Endothelial cell of hepatic sinusoid (primary cell): ENCODE measurements at regions not wholly inside any gene's neighbourhood (a gene's known extent, or its start where the extent isn't known, plus 50 kb on each side); places are given as distances from the start of the nearest gene placed in this dataset.
"Not testable (repeated sequence)": the region's sequence is repeated elsewhere in the genome, so short reads cannot be mapped to it uniquely, and the experiment has no call there.

ENCODE experiments used
- in situ Hi-C: cut with HindIII; loops from 2 replicates; pipeline ENCODE4 v1.10.0; 2017; ENCODE audit warnings: low sequenced_read_pairs

GRCh38 chr1:178572604-178573003, 59.7 kb downstream of the TEX35 start:
- in situ Hi-C loops = no loop called here

GRCh38 chr1:178573330-178573729, 60.4 kb downstream of the TEX35 start:
- in situ Hi-C loops = no loop called here

- in situ Hi-C loops = no loop called here
Observed at GRCh38 chr1:178574345-178574744, 61.4 kb downstream of the TEX35 start.

GRCh38 chr1:178575611-178576361, 62.9 kb downstream of the TEX35 start:
- in situ Hi-C loops = no loop called here

GRCh38 chr1:178576841-178577240, 63.9 kb downstream of the TEX35 start:
- in situ Hi-C loops = no loop called here

GRCh38 chr1:178577882-178578281, 65.0 kb downstream of the TEX35 start:
- in situ Hi-C loops = no loop called here

GRCh38 chr1:178578541-178578940, 65.6 kb downstream of the TEX35 start:
- in situ Hi-C loops = no loop called here

GRCh38 chr1:178579095-178579494, 66.2 kb downstream of the TEX35 start:
- in situ Hi-C loops = no loop called here

GRCh38 chr1:178579562-178579961, 66.7 kb downstream of the TEX35 start:
- in situ Hi-C loops = no loop called here

GRCh38 chr1:178580096-178580495, 67.2 kb downstream of the TEX35 start:
- in situ Hi-C loops = no loop called here

GRCh38 chr1:178580876-178581275, 68.0 kb downstream of the TEX35 start:
- in situ Hi-C loops = no loop called here

GRCh38 chr1:178581351-178582303, 68.7 kb downstream of the TEX35 start:
- in situ Hi-C loops = no loop called here

- in situ Hi-C loops = loop anchor here (5.0 kb wide), 1 partner anchor 60 kb away; no protein-coding TSS in a partner anchor
Observed at GRCh38 chr1:178587096-178587495, 74.2 kb downstream of the TEX35 start.

GRCh38 chr1:178587975-178588374, 75.1 kb downstream of the TEX35 start:
- in situ Hi-C loops = loop anchor here (5.0 kb wide), 1 partner anchor 59 kb away; no protein-coding TSS in a partner anchor

GRCh38 chr1:178589042-178589441, 76.1 kb downstream of the TEX35 start:
- in situ Hi-C loops = loop anchor here (5.0 kb wide), 1 partner anchor 58 kb away; no protein-coding TSS in a partner anchor

GRCh38 chr1:178591811-178592210, 78.9 kb downstream of the TEX35 start:
- in situ Hi-C loops = not testable (repeated sequence)

- in situ Hi-C loops = no loop called here
Observed at GRCh38 chr1:178593515-178593914, 80.6 kb downstream of the TEX35 start.

GRCh38 chr1:178594133-178594532, 81.2 kb downstream of the TEX35 start:
- in situ Hi-C loops = no loop called here

GRCh38 chr1:178595491-178595890, 82.6 kb downstream of the TEX35 start:
- in situ Hi-C loops = no loop called here

- in situ Hi-C loops = no loop called here
Observed at GRCh38 chr1:178599087-178599486, 86.2 kb downstream of the TEX35 start.

- in situ Hi-C loops = no loop called here
Observed at GRCh38 chr1:178599745-178600144, 86.8 kb downstream of the TEX35 start.

GRCh38 chr1:178603926-178604325, 91.0 kb downstream of the TEX35 start:
- in situ Hi-C loops = no loop called here
